Adipocyte (in vitro differentiated cells): ENCODE measurements at regions not wholly inside any gene's neighbourhood (a gene's known extent, or its start where the extent isn't known, plus 50 kb on each side); places are given as distances from the start of the nearest gene placed in this dataset.

Experiments used
- DNase-seq: peaks from one replicate; pipeline ENCODE4 v3.0.0-alpha.2; 2015; ENCODE audit warnings: low read depth
- H3K27me3 ChIP-seq: replicated peaks from 2 replicates; pipeline ENCODE4 v1.7.0; 2013; ENCODE audit warnings: mild to moderate bottlenecking, low read length, moderate library complexity; ENCODE audit not compliant: control insufficient read depth, insufficient read depth
- H3K36me3 ChIP-seq: 2 replicates; pipeline ENCODE4 v1.7.0; 2013; ENCODE audit warnings: low read length, mild to moderate bottlenecking, moderate library complexity; ENCODE audit not compliant: control insufficient read depth, insufficient read depth, severe bottlenecking
- H3K4me1 ChIP-seq: 2 replicates; pipeline ENCODE4 v1.7.0; 2013; ENCODE audit warnings: mild to moderate bottlenecking, low read length, moderate library complexity; ENCODE audit not compliant: control insufficient read depth, insufficient read depth
- H3K4me3 ChIP-seq: 2 replicates; pipeline ENCODE4 v1.7.0; 2013; ENCODE audit warnings: mild to moderate bottlenecking, low read length, moderate library complexity
- H3K9ac ChIP-seq: 2 replicates; pipeline ENCODE4 v1.7.0; 2013; ENCODE audit warnings: mild to moderate bottlenecking, low read length, moderate library complexity
- H3K9me3 ChIP-seq: 2 replicates; pipeline ENCODE4 v1.7.0; 2013; ENCODE audit warnings: mild to moderate bottlenecking, low read length, moderate library complexity; ENCODE audit not compliant: control insufficient read depth

- Histone ChIP-seq H3K4me3 (no peak overlapping the region), H3K4me1 (peaks cover 4% of the 10 kb centered on the region), H3K36me3 (no peaks in the 10 kb centered on the region), H3K27me3 (peaks cover 8% of the 10 kb centered on the region), H3K9ac (no peak overlapping the region), H3K9me3 (no peaks in the 10 kb centered on the region)
- no peak for DNase-seq
Observed at GRCh38 chr12:116650585-116651087, 87.2 kb downstream of the SPRING1 start.

- DNase-seq = peak; percentile 35
- Histone ChIP-seq H3K9ac (no peak overlapping the region), H3K4me3 (no peak overlapping the region), H3K9me3 (no peaks in the 10 kb centered on the region), H3K27me3 (peaks cover 8% of the 10 kb centered on the region), H3K4me1 (peaks cover 4% of the 10 kb centered on the region), H3K36me3 (no peaks in the 10 kb centered on the region)
Observed at GRCh38 chr12:116650062-116650461, 87.8 kb downstream of the SPRING1 start.

DNA sequence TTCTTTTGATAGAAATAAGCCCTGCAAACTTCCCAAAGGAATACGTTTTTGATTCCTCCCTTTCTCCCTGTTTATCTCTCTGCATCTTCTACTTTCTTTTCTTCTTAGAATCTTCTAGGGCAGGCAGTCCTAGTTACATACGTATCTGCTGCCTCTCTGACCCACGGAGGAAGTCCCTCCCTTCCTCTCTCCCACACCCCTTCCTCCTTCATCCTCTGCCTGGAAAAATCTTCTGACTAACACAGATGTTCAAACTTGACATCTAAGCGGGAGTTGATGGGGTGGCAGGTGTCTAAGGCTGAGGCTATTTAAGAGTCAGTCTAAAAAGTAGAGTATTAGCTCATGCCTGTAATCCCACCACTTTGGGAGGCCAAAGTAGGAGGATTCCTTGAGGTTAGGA lies 88.6 kb downstream of the MAP1LC3B2 start:
- Histone ChIP-seq H3K4me1 (peaks cover 10% of the 10 kb centered on the region), H3K9ac (no peak overlapping the region), H3K4me3 (no peak overlapping the region), H3K9me3 (no peaks in the 10 kb centered on the region), H3K27me3 (peaks cover 8% of the 10 kb centered on the region), H3K36me3 (no peaks in the 10 kb centered on the region)
- DNase-seq = no peak

GRCh38 chr12:116646901-116647300 lies 87.7 kb downstream of the MAP1LC3B2 start:
- DNase-seq = no peak
- peaks cover 8% of the 10 kb centered on the region for H3K27me3 ChIP-seq
- peaks cover 17% of the 10 kb centered on the region for H3K4me1 ChIP-seq
- no peak overlapping the region for H3K4me3 ChIP-seq
- H3K9ac ChIP-seq = no peak overlapping the region
- no peaks in the 10 kb centered on the region for H3K36me3 ChIP-seq
- no peaks in the 10 kb centered on the region for H3K9me3 ChIP-seq

GRCh38 chr12:116644806-116645205 lies 85.6 kb downstream of the MAP1LC3B2 start:
- no peak for DNase-seq
- Histone ChIP-seq H3K9me3 (peaks cover 3% of the 10 kb centered on the region), H3K36me3 (no peaks in the 10 kb centered on the region), H3K27me3 (peaks cover 8% of the 10 kb centered on the region), H3K4me3 (no peak overlapping the region), H3K4me1 (peaks cover 13% of the 10 kb centered on the region), H3K9ac (no peak overlapping the region)

DNA sequence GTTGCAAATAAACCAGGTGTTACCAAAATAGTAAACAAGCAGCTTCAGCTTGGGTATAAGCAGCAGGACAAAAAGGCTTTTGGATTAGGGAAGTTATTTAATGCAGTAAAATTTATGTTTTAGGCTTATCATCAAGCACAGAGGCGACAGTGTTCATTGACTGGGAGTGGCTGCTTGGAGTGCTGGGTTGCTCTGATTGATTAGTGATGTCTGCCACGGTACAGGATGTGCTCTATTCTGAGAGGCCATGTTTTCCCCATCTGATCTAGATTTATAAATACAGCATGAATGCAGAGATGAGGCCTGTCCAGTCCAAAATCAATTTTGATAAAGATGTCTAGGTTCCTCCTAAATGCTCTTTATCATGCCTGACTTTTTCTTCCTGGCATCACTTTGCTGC lies 83.5 kb downstream of the MAP1LC3B2 start:
- no peaks in the 10 kb centered on the region for H3K36me3 ChIP-seq
- peaks cover 3% of the 10 kb centered on the region for H3K9me3 ChIP-seq
- H3K4me1 ChIP-seq = peaks cover 13% of the 10 kb centered on the region
- H3K4me3 ChIP-seq = no peak overlapping the region
- no peak for DNase-seq
- H3K27me3 ChIP-seq = peaks cover 8% of the 10 kb centered on the region
- H3K9ac ChIP-seq = no peak overlapping the region

DNA sequence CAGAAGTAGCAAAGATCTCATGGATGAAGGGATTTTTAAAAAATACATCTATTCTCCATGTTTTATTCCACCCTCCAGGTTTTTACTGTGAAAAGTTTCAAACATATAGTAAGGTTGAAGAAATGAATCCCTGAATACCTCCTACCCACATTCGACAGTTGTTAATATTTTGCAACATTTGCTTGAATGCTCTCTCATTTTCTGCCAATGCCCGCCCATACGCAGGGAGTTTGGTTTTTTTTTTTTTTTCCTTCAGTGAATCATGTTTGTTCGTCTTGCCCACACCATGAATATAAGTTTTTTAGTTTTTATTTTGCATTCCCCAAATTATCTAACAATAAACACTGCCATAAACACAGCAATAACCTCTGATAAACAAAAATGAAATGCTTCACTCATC lies 82.9 kb downstream of the MAP1LC3B2 start:
- Histone ChIP-seq H3K27me3 (peaks cover 4% of the 10 kb centered on the region), H3K4me3 (no peak overlapping the region), H3K4me1 (peaks cover 13% of the 10 kb centered on the region), H3K36me3 (no peaks in the 10 kb centered on the region), H3K9me3 (peaks cover 3% of the 10 kb centered on the region), H3K9ac (no peak overlapping the region)
- no peak for DNase-seq

GRCh38 chr12:116640281-116640680 lies 81.1 kb downstream of the MAP1LC3B2 start:
- Histone ChIP-seq H3K4me3 (no peak overlapping the region), H3K27me3 (no peaks in the 10 kb centered on the region), H3K4me1 (peaks cover 13% of the 10 kb centered on the region), H3K9me3 (peaks cover 3% of the 10 kb centered on the region), H3K9ac (no peak overlapping the region), H3K36me3 (no peaks in the 10 kb centered on the region)
- DNase-seq = no peak

GRCh38 chr12:116639765-116640164 lies 80.6 kb downstream of the MAP1LC3B2 start:
- no peak for DNase-seq
- Histone ChIP-seq H3K36me3 (no peaks in the 10 kb centered on the region), H3K27me3 (no peaks in the 10 kb centered on the region), H3K4me1 (peaks cover 13% of the 10 kb centered on the region), H3K4me3 (no peak overlapping the region), H3K9ac (no peak overlapping the region), H3K9me3 (peaks cover 3% of the 10 kb centered on the region)

- no peak for DNase-seq
- H3K4me3 ChIP-seq = no peak overlapping the region
- no peaks in the 10 kb centered on the region for H3K27me3 ChIP-seq
Observed at GRCh38 chr12:116638376-116638775, 79.2 kb downstream of the MAP1LC3B2 start.

DNA sequence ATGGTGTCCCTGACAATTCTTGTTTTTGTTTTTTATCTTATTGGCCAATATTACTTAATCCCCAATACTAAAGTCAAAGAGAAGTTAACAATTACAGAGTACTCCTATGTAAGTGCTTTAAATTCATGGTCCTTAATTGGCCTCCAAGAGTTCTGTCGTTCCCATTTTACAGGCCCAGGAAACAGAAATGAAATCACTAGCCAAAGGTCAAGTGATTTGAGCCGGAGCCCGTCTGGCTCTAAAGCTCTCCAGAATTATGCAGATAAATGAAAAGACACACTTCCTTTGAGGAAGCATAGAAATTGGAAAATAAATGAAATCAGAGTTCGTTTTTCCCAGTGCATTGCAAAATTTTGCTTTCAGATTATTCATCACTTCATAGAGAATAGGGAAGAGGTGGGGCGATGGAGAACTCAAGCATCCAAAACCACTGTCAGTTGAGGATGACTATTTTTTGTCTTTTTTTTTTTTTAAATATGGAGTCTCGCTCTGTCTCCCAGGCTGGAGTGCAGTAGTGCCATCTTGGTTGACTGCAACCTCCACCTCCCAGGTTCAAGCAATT lies 78.5 kb downstream of the MAP1LC3B2 start:
- no peak for DNase-seq
- Histone ChIP-seq H3K9ac (no peak overlapping the region), H3K36me3 (no peaks in the 10 kb centered on the region), H3K27me3 (no peaks in the 10 kb centered on the region), H3K9me3 (peaks cover 3% of the 10 kb centered on the region), H3K4me1 (peaks cover 6% of the 10 kb centered on the region), H3K4me3 (no peak overlapping the region)

More at GRCh38 chr12:116638376-116638775, 79.2 kb downstream of the MAP1LC3B2 start:
- peaks cover 13% of the 10 kb centered on the region for H3K4me1 ChIP-seq
- no peak overlapping the region for H3K9ac ChIP-seq
- H3K9me3 ChIP-seq = peaks cover 3% of the 10 kb centered on the region
- no peaks in the 10 kb centered on the region for H3K36me3 ChIP-seq
